GM23338 (cell line): ENCODE measurements at regions not wholly inside any gene's neighbourhood (a gene's known extent, or its start where the extent isn't known, plus 50 kb on each side); places are given as distances from the start of the nearest gene placed in this dataset.

Experiments used
- ATAC-seq: fragments of 200-7000 bp; cut with Tn5 transposase; 3 replicates; pipeline ENCODE4 v1.9.1; 2020
- DNase-seq: peaks from one replicate; pipeline ENCODE4 v3.0.0-alpha.2; 2015; ENCODE audit warnings: low spot score
- H2AFZ ChIP-seq: fragments of 200-600 bp; sonication (generic); 2 replicates; pipeline ENCODE4 v1.8.0; 2016; ENCODE audit warnings: antibody characterized with exemption, mild to moderate bottlenecking, moderate library complexity
- H3F3A ChIP-seq: fragments of 200-600 bp; sonication (generic); replicated peaks from 2 replicates; pipeline ENCODE4 v1.8.0; 2017; ENCODE audit warnings: antibody characterized with exemption, mixed run types, low read depth
- H3K27ac ChIP-seq: fragments of 200-600 bp; sonication (generic); 2 replicates; pipeline ENCODE4 v1.6.1; 2016; ENCODE audit warnings: low read depth
- H3K27me3 ChIP-seq: fragments of 200-600 bp; sonication (generic); 2 replicates; pipeline ENCODE4 v1.8.0; 2016; ENCODE audit warnings: mild to moderate bottlenecking, mixed run types, moderate library complexity; ENCODE audit not compliant: insufficient read depth
- H3K36me3 ChIP-seq: fragments of 200-600 bp; sonication (generic); 2 replicates; pipeline ENCODE4 v1.8.0; 2016; ENCODE audit warnings: mild to moderate bottlenecking; ENCODE audit not compliant: insufficient read depth
- H3K4me1 ChIP-seq: fragments of 200-600 bp; sonication (generic); 2 replicates; pipeline ENCODE4 v1.8.0; 2016; ENCODE audit warnings: mild to moderate bottlenecking, moderate library complexity; ENCODE audit not compliant: insufficient read depth
- H3K4me2 ChIP-seq: fragments of 200-600 bp; sonication (generic); 2 replicates; pipeline ENCODE4 v1.7.1; 2017; ENCODE audit warnings: mixed run types
- H3K4me3 ChIP-seq: fragments of 200-600 bp; sonication (generic); 2 replicates; pipeline ENCODE4 v1.6.1; 2016; ENCODE audit warnings: mixed run types
- H3K79me2 ChIP-seq: fragments of 200-600 bp; sonication (generic); replicated peaks from 2 replicates; pipeline ENCODE4 v1.8.0; 2017; ENCODE audit warnings: mild to moderate bottlenecking; ENCODE audit not compliant: insufficient read depth
- H3K9me2 ChIP-seq: fragments of 200-600 bp; sonication (generic); 2 replicates; pipeline ENCODE4 v1.8.0; 2017; ENCODE audit not compliant: insufficient read depth
- H4K20me1 ChIP-seq: fragments of 200-600 bp; sonication (generic); replicated peaks from 2 replicates; pipeline ENCODE4 v1.8.0; 2017; ENCODE audit warnings: mild to moderate bottlenecking; ENCODE audit not compliant: insufficient read depth
- H3K27ac Mint-ChIP-seq: 2 replicates; pipeline ENCODE4 v1.8.0; 2020; ENCODE audit warnings: inconsistent platforms, mild to moderate bottlenecking, moderate library complexity, mixed read lengths
- H3K27me3 Mint-ChIP-seq: 3 replicates; pipeline ENCODE4 v1.8.0; 2022; ENCODE audit warnings: low read depth, mild to moderate bottlenecking, moderate library complexity, mixed read lengths, inconsistent platforms; ENCODE audit not compliant: insufficient read depth, poor library complexity
- H3K36me3 Mint-ChIP-seq: 3 replicates; pipeline ENCODE4 v1.8.0; 2021; ENCODE audit warnings: low read depth, mild to moderate bottlenecking, inconsistent platforms, moderate library complexity, mixed read lengths
- H3K4me1 Mint-ChIP-seq: 3 replicates; pipeline ENCODE4 v1.8.0; 2020; ENCODE audit warnings: mild to moderate bottlenecking, inconsistent platforms, mixed read lengths
- H3K4me3 Mint-ChIP-seq: 3 replicates; pipeline ENCODE4 v1.8.0; 2021; ENCODE audit warnings: moderate library complexity, mild to moderate bottlenecking, inconsistent platforms, mixed read lengths
- H3K9me3 Mint-ChIP-seq: 3 replicates; pipeline ENCODE4 v1.8.0; 2020; ENCODE audit warnings: moderate library complexity, mild to moderate bottlenecking, inconsistent platforms, mixed read lengths
- EZH2phosphoT487 ChIP-seq: fragments of 200-600 bp; sonication (generic); IDR thresholded peaks from one replicate; pipeline ENCODE4 v1.8.1; 2018; ENCODE audit warnings: antibody characterized with exemption; ENCODE audit not compliant: unreplicated experiment
- POLR2AphosphoS5 ChIP-seq: IDR thresholded peaks from 2 replicates; pipeline ENCODE4 v1.6.1; 2016; ENCODE audit warnings: antibody characterized with exemption, low read depth
- STAT1 ChIP-seq: IDR thresholded peaks from one replicate; pipeline ENCODE4 v1.6.1; 2016; ENCODE audit warnings: antibody characterized with exemption; ENCODE audit not compliant: unreplicated experiment
- TF ChIP-seq, protein P1 (sequence below): fragments of 250-450 bp; sonication (Bioruptor Pico); IDR thresholded peaks from 2 replicates; pipeline ENCODE4 v1.5.0; 2020; ENCODE audit warnings: mild to moderate bottlenecking, moderate library complexity
- TF ChIP-seq, protein P2 (sequence below): IDR thresholded peaks from one replicate; pipeline ENCODE4 v1.6.1; 2018; ENCODE audit warnings: antibody characterized with exemption; ENCODE audit not compliant: unreplicated experiment

DNA sequence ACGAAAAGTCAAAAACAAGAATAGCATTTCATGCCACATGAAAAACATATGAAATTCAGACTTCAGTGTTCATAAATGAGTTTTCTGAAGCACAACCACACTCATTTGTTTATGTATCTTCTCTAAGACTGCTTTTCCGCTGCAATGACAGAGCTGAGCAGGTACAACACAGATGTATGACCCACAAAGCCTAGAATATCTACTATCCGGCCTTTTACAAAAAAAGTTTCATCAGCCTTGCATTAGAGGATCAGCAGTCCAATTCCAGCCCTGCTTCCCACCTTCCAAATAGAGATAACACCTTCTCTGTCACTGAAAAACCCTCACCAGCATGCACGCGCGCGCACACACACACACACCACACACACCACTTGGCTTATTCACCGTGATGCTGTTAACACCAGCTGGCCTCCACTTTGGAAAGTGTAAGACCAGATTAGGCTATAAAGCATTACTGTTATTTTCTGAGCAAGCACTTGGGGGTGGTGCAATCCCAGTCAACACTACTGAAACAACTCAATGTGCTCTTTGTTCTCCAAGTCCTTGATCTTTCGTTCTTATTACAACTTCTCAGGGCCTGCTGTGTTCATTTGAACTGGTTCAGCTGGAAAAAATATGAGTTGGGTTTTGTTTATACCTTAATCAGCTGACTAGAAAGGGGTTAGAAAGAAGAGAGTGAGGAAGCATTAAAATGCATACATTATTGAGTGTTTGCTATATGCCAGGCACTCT is 90.0 kb downstream of the GLUL start (continued):
- TF ChIP-seq, protein P1, sequence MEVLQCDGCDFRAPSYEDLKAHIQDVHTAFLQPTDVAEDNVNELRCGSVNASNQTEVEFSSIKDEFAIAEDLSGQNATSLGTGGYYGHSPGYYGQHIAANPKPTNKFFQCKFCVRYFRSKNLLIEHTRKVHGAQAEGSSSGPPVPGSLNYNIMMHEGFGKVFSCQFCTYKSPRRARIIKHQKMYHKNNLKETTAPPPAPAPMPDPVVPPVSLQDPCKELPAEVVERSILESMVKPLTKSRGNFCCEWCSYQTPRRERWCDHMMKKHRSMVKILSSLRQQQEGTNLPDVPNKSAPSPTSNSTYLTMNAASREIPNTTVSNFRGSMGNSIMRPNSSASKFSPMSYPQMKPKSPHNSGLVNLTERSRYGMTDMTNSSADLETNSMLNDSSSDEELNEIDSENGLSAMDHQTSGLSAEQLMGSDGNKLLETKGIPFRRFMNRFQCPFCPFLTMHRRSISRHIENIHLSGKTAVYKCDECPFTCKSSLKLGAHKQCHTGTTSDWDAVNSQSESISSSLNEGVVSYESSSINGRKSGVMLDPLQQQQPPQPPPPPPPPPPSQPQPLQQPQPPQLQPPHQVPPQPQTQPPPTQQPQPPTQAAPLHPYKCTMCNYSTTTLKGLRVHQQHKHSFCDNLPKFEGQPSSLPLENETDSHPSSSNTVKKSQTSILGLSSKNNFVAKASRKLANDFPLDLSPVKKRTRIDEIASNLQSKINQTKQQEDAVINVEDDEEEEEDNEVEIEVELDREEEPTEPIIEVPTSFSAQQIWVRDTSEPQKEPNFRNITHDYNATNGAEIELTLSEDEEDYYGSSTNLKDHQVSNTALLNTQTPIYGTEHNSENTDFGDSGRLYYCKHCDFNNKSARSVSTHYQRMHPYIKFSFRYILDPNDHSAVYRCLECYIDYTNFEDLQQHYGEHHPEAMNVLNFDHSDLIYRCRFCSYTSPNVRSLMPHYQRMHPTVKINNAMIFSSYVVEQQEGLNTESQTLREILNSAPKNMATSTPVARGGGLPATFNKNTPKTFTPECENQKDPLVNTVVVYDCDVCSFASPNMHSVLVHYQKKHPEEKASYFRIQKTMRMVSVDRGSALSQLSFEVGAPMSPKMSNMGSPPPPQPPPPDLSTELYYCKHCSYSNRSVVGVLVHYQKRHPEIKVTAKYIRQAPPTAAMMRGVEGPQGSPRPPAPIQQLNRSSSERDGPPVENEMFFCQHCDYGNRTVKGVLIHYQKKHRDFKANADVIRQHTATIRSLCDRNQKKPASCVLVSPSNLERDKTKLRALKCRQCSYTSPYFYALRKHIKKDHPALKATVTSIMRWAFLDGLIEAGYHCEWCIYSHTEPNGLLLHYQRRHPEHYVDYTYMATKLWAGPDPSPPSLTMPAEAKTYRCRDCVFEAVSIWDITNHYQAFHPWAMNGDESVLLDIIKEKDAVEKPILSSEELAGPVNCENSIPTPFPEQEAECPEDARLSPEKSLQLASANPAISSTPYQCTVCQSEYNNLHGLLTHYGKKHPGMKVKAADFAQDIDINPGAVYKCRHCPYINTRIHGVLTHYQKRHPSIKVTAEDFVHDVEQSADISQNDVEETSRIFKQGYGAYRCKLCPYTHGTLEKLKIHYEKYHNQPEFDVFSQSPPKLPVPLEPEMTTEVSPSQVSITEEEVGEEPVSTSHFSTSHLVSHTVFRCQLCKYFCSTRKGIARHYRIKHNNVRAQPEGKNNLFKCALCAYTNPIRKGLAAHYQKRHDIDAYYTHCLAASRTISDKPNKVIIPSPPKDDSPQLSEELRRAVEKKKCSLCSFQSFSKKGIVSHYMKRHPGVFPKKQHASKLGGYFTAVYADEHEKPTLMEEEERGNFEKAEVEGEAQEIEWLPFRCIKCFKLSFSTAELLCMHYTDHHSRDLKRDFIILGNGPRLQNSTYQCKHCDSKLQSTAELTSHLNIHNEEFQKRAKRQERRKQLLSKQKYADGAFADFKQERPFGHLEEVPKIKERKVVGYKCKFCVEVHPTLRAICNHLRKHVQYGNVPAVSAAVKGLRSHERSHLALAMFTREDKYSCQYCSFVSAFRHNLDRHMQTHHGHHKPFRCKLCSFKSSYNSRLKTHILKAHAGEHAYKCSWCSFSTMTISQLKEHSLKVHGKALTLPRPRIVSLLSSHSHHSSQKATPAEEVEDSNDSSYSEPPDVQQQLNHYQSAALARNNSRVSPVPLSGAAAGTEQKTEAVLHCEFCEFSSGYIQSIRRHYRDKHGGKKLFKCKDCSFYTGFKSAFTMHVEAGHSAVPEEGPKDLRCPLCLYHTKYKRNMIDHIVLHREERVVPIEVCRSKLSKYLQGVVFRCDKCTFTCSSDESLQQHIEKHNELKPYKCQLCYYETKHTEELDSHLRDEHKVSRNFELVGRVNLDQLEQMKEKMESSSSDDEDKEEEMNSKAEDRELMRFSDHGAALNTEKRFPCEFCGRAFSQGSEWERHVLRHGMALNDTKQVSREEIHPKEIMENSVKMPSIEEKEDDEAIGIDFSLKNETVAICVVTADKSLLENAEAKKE: no peak

DNA sequence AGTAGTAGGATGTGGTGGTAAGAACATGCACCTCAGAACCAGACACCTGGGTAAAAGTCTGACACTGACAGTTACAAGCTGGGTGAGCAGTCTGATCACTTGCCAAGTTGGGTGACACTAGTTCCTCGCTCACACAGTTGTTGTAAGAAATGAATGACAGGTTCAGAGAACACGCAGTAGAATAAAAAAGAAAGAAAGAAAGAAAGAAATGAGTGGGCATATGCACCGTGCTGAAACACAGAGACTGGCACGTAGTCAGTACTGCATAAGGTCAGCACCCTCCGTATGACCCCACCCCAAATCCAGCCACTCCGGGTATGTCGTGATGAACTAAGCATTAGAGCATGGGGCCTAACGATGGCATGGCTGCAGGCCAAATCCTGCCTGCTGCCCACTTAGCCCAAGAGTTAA is 90.6 kb downstream of the GLUL start:
- Mint-ChIP-seq H3K4me3 (no peak overlapping the region), H3K36me3 (no peaks in the 10 kb centered on the region), H3K9me3 (peaks cover 3% of the 10 kb centered on the region; the same call in 2 of the 3 replicates), H3K4me1 (peaks cover 21% of the 10 kb centered on the region), H3K27ac (no peak overlapping the region), H3K27me3 (peaks cover 6% of the 10 kb centered on the region)
- peaks cover 4% of the 10 kb centered on the region for H3K4me1 ChIP-seq
- no peaks in the 10 kb centered on the region for H4K20me1 ChIP-seq
- H3F3A ChIP-seq: no peaks in the 10 kb centered on the region
- DNase-seq: no peak
- no peaks in the 10 kb centered on the region for H3K9me2 ChIP-seq
- no peak overlapping the region for H3K4me3 ChIP-seq
- no peaks in the 10 kb centered on the region for H3K27me3 ChIP-seq
- no peak overlapping the region for H3K27ac ChIP-seq
- no peak for ATAC-seq
- H2AFZ ChIP-seq: no peak overlapping the region
- H3K79me2 ChIP-seq: no peaks in the 10 kb centered on the region
- H3K4me2 ChIP-seq: no peak overlapping the region
- H3K36me3 ChIP-seq: no peaks in the 10 kb centered on the region
- TF ChIP-seq STAT1: no peak
- TF ChIP-seq, protein P1: no peak
- TF ChIP-seq POLR2AphosphoS5: no peak
- TF ChIP-seq, protein P2, sequence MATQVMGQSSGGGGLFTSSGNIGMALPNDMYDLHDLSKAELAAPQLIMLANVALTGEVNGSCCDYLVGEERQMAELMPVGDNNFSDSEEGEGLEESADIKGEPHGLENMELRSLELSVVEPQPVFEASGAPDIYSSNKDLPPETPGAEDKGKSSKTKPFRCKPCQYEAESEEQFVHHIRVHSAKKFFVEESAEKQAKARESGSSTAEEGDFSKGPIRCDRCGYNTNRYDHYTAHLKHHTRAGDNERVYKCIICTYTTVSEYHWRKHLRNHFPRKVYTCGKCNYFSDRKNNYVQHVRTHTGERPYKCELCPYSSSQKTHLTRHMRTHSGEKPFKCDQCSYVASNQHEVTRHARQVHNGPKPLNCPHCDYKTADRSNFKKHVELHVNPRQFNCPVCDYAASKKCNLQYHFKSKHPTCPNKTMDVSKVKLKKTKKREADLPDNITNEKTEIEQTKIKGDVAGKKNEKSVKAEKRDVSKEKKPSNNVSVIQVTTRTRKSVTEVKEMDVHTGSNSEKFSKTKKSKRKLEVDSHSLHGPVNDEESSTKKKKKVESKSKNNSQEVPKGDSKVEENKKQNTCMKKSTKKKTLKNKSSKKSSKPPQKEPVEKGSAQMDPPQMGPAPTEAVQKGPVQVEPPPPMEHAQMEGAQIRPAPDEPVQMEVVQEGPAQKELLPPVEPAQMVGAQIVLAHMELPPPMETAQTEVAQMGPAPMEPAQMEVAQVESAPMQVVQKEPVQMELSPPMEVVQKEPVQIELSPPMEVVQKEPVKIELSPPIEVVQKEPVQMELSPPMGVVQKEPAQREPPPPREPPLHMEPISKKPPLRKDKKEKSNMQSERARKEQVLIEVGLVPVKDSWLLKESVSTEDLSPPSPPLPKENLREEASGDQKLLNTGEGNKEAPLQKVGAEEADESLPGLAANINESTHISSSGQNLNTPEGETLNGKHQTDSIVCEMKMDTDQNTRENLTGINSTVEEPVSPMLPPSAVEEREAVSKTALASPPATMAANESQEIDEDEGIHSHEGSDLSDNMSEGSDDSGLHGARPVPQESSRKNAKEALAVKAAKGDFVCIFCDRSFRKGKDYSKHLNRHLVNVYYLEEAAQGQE: no peak
- no peak for TF ChIP-seq EZH2phosphoT487
